Renal pelvis (tissue), 1 donor: ENCODE measurements at regions not wholly inside any gene's neighbourhood (a gene's known extent, or its start where the extent isn't known, plus 50 kb on each side); places are given as distances from the start of the nearest gene placed in this dataset.
A peak's percentile ranks its signal among the peaks of the same experiment; 100 is the strongest.

ENCODE experiments used
- DNase-seq: peaks from one replicate; pipeline ENCODE4 v3.0.0-alpha.2; 2013

- DNase-seq = no peak
Observed at GRCh38 chr5:56622141-56622540, 193.2 kb upstream of the MAP3K1 start.

- no peak for DNase-seq
Observed at GRCh38 chr5:56620903-56621677, 194.3 kb upstream of the MAP3K1 start.

GRCh38 chr5:56617998-56618397 is 197.4 kb upstream of the MAP3K1 start:
- DNase-seq = no peak

- no peak for DNase-seq
Observed at GRCh38 chr5:56616454-56617160, 198.7 kb upstream of the MAP3K1 start.

GRCh38 chr5:56615361-56616153 is 199.8 kb upstream of the MAP3K1 start:
- DNase-seq = peak; percentile 63

- DNase-seq = no peak
Observed at GRCh38 chr5:56612759-56613158, 202.6 kb upstream of the MAP3K1 start.

- no peak for DNase-seq
Observed at GRCh38 chr5:56612353-56612752, 203.0 kb upstream of the MAP3K1 start.

- DNase-seq = no peak
Observed at GRCh38 chr5:56610093-56610698, 205.2 kb upstream of the MAP3K1 start.

- no peak for DNase-seq
Observed at GRCh38 chr5:56608217-56608925, 207.0 kb upstream of the MAP3K1 start.

- no peak for DNase-seq
Observed at GRCh38 chr5:56607551-56607950, 207.8 kb upstream of the MAP3K1 start.

GRCh38 chr5:56607074-56607473 is 208.3 kb upstream of the MAP3K1 start:
- no peak for DNase-seq

- no peak for DNase-seq
Observed at GRCh38 chr5:56606192-56606591, 209.2 kb upstream of the MAP3K1 start.

- no peak for DNase-seq
Observed at GRCh38 chr5:56605231-56605630, 210.1 kb upstream of the MAP3K1 start.

GRCh38 chr5:56601641-56602071 is 213.7 kb upstream of the MAP3K1 start:
- DNase-seq = no peak

GRCh38 chr5:56598941-56599340 is 216.4 kb upstream of the MAP3K1 start:
- DNase-seq = no peak

- DNase-seq = no peak
Observed at GRCh38 chr5:56596155-56596554, 219.2 kb upstream of the MAP3K1 start.

GRCh38 chr5:56595566-56595965 is 219.8 kb upstream of the MAP3K1 start:
- no peak for DNase-seq

- DNase-seq = no peak
Observed at GRCh38 chr5:56594792-56595191, 220.6 kb upstream of the MAP3K1 start.

GRCh38 chr5:56591081-56591480 is 224.3 kb upstream of the MAP3K1 start:
- no peak for DNase-seq

- DNase-seq = no peak
Observed at GRCh38 chr5:56589481-56589860, 225.9 kb upstream of the MAP3K1 start.

- DNase-seq = no peak
Observed at GRCh38 chr5:56588636-56589480, 226.5 kb upstream of the MAP3K1 start.
